DMS114 treated with DMSO at 0.1 percent for 48 hours (cell line): ENCODE measurements at regions not wholly inside any gene's neighbourhood (a gene's known extent, or its start where the extent isn't known, plus 50 kb on each side); places are given as distances from the start of the nearest gene placed in this dataset.

Source experiments
- DNase-seq: peaks from one replicate; lab custom pipeline; 2025; ENCODE audit not compliant: unreplicated experiment; lab: John Stamatoyannopoulos, UW

- DNase-seq: no peak
Observed at GRCh38 chr15:95425859-95426258, 904.6 kb upstream of the NR2F2 start.

GRCh38 chr15:95429345-95429744 lies 901.2 kb upstream of the NR2F2 start:
- no peak for DNase-seq

- DNase-seq: no peak
Observed at GRCh38 chr15:95431518-95431917, 899.0 kb upstream of the NR2F2 start.

GRCh38 chr15:95432878-95433405 lies 897.6 kb upstream of the NR2F2 start:
- no peak for DNase-seq

- no peak for DNase-seq
Observed at GRCh38 chr15:95439922-95440376, 890.6 kb upstream of the NR2F2 start.

- DNase-seq: no peak
Observed at GRCh38 chr15:95440712-95441111, 889.8 kb upstream of the NR2F2 start.

- no peak for DNase-seq
Observed at GRCh38 chr15:95442107-95442719, 888.3 kb upstream of the NR2F2 start.

- no peak for DNase-seq
Observed at GRCh38 chr15:95444860-95445259, 885.6 kb upstream of the NR2F2 start.

- no peak for DNase-seq
Observed at GRCh38 chr15:95446854-95447253, 883.6 kb upstream of the NR2F2 start.

GRCh38 chr15:95447486-95447885 lies 883.0 kb upstream of the NR2F2 start:
- no peak for DNase-seq

GRCh38 chr15:95448531-95449229 lies 881.8 kb upstream of the NR2F2 start:
- DNase-seq: no peak

- no peak for DNase-seq
Observed at GRCh38 chr15:95449230-95449628, 881.3 kb upstream of the NR2F2 start.

- no peak for DNase-seq
Observed at GRCh38 chr15:95450413-95450812, 880.1 kb upstream of the NR2F2 start.

GRCh38 chr15:95451938-95452337 lies 878.6 kb upstream of the NR2F2 start:
- DNase-seq: no peak

- no peak for DNase-seq
Observed at GRCh38 chr15:95454403-95455262, 875.9 kb upstream of the NR2F2 start.

- DNase-seq: no peak
Observed at GRCh38 chr15:95457520-95457919, 873.0 kb upstream of the NR2F2 start.

GRCh38 chr15:95458721-95459120 lies 871.8 kb upstream of the NR2F2 start:
- no peak for DNase-seq

- DNase-seq: no peak
Observed at GRCh38 chr15:95459273-95459672, 871.2 kb upstream of the NR2F2 start.

GRCh38 chr15:95464509-95464908 lies 866.0 kb upstream of the NR2F2 start:
- no peak for DNase-seq

- peak; percentile 21 for DNase-seq
Observed at GRCh38 chr15:95468820-95469219, 861.7 kb upstream of the NR2F2 start.

- peak; percentile 63 for DNase-seq
Observed at GRCh38 chr15:95469496-95470000, 861.0 kb upstream of the NR2F2 start.
